Activated CD8-positive, alpha-beta T cell treated with anti-CD3 and anti-CD28 coated beads for 36 hours (primary cell): ENCODE measurements at regions not wholly inside any gene's neighbourhood (a gene's known extent, or its start where the extent isn't known, plus 50 kb on each side); places are given as distances from the start of the nearest gene placed in this dataset.

Experiments
- ATAC-seq: fragments of 200-7000 bp; cut with Tn5 transposase; one replicate; pipeline ENCODE4 v1.10.0; 2021; ENCODE audit warnings: mild to moderate bottlenecking, moderate library complexity
- CTCF ChIA-PET: fragments of 350-600 bp; sonication (Branson Sonifier 250); formaldehyde crosslinking; loops from one replicate; lab custom pipeline; 2021; ENCODE audit warnings: antibody characterized with exemption; lab: Charles Lee
- POLR2A ChIA-PET: fragments of 350-600 bp; sonication (Branson Sonifier 250); formaldehyde crosslinking; loops from one replicate; lab custom pipeline; 2021; ENCODE audit warnings: antibody characterized with exemption; lab: Charles Lee
- DNase-seq: peaks from one replicate; pipeline ENCODE4 v3.0.0-alpha.2; 2020
- H3K27ac Mint-ChIP-seq: one replicate; pipeline ENCODE4 v1.8.0; 2021; ENCODE audit warnings: mild to moderate bottlenecking, mixed read lengths
- H3K27me3 Mint-ChIP-seq: one replicate; pipeline ENCODE4 v1.8.0; 2021; ENCODE audit warnings: mixed read lengths
- H3K36me3 Mint-ChIP-seq: one replicate; pipeline ENCODE4 v1.8.0; 2021; ENCODE audit warnings: low read depth, mixed read lengths
- H3K4me1 Mint-ChIP-seq: one replicate; pipeline ENCODE4 v1.8.0; 2021; ENCODE audit warnings: low read depth, mixed read lengths
- H3K4me3 Mint-ChIP-seq: one replicate; pipeline ENCODE4 v1.8.0; 2021; ENCODE audit warnings: mild to moderate bottlenecking, moderate library complexity, mixed read lengths
- H3K9me3 Mint-ChIP-seq: one replicate; pipeline ENCODE4 v1.8.0; 2021; ENCODE audit warnings: mixed read lengths
- CTCF ChIP-seq: fragments of 200-600 bp; IDR thresholded peaks from one replicate; pipeline ENCODE4 v1.8.0; 2022; ENCODE audit warnings: antibody characterized with exemption, mild to moderate bottlenecking
- intact Hi-C: fragments of 100-400 bp; cut with micrococcal nuclease; formaldehyde crosslinking; loops from one replicate; pipeline ENCODE4 v1.10.0; 2022

- Mint-ChIP-seq H3K27ac (no peak overlapping the region), H3K4me3 (no peak overlapping the region)
- POLR2A ChIA-PET = no interaction called here
Observed at GRCh38 chr9:108016446-108016845, 526.9 kb upstream of the KLF4 start.

GRCh38 chr9:108015690-108016089 is 526.1 kb upstream of the KLF4 start:
- TF ChIP-seq CTCF = no peak
- no peak for ATAC-seq
- no peak for DNase-seq
- ChIA-PET POLR2A (no interaction called here), CTCF (no interaction called here)
- Mint-ChIP-seq H3K4me1 (no peaks in the 10 kb centered on the region), H3K36me3 (no peaks in the 10 kb centered on the region), H3K27ac (no peak overlapping the region), H3K27me3 (no peaks in the 10 kb centered on the region), H3K9me3 (peaks cover 4% of the 10 kb centered on the region), H3K4me3 (no peak overlapping the region)
- intact Hi-C loops = no loop called here

More at GRCh38 chr9:108016446-108016845, 526.9 kb upstream of the KLF4 start:
- DNase-seq = no peak
- H3K4me1 Mint-ChIP-seq = no peaks in the 10 kb centered on the region
- CTCF ChIA-PET = no interaction called here
- peaks cover 4% of the 10 kb centered on the region for H3K9me3 Mint-ChIP-seq
- no peak for ATAC-seq
- intact Hi-C loops = no loop called here
- H3K36me3 Mint-ChIP-seq = no peaks in the 10 kb centered on the region
- no peaks in the 10 kb centered on the region for H3K27me3 Mint-ChIP-seq
- no peak for TF ChIP-seq CTCF

- Mint-ChIP-seq H3K27ac (no peak overlapping the region), H3K4me3 (no peak overlapping the region), H3K36me3 (no peaks in the 10 kb centered on the region), H3K27me3 (no peaks in the 10 kb centered on the region), H3K9me3 (peaks cover 4% of the 10 kb centered on the region), H3K4me1 (no peaks in the 10 kb centered on the region)
- CTCF ChIA-PET = no interaction called here
- ATAC-seq (no peak), DNase-seq (no peak)
- intact Hi-C loops = no loop called here
- TF ChIP-seq CTCF = no peak
- POLR2A ChIA-PET = no interaction called here
Observed at GRCh38 chr9:108014353-108014752, 524.8 kb upstream of the KLF4 start.

GRCh38 chr9:108012886-108013665 is 523.5 kb upstream of the KLF4 start:
- DNase-seq (no peak), ATAC-seq (no peak)
- Mint-ChIP-seq H3K4me1 (no peaks in the 10 kb centered on the region), H3K27me3 (no peaks in the 10 kb centered on the region), H3K27ac (no peak overlapping the region), H3K4me3 (no peak overlapping the region), H3K9me3 (peaks cover 4% of the 10 kb centered on the region), H3K36me3 (no peaks in the 10 kb centered on the region)
- ChIA-PET POLR2A (no interaction called here), CTCF (no interaction called here)
- no peak for TF ChIP-seq CTCF
- intact Hi-C loops = no loop called here

GRCh38 chr9:108012405-108012804 is 522.8 kb upstream of the KLF4 start:
- intact Hi-C loops = no loop called here
- Mint-ChIP-seq H3K9me3 (peaks cover 4% of the 10 kb centered on the region), H3K27me3 (no peaks in the 10 kb centered on the region), H3K4me1 (no peaks in the 10 kb centered on the region), H3K27ac (no peak overlapping the region), H3K36me3 (no peaks in the 10 kb centered on the region), H3K4me3 (no peak overlapping the region)
- no peak for DNase-seq
- no peak for TF ChIP-seq CTCF
- ChIA-PET POLR2A (no interaction called here), CTCF (no interaction called here)
- no peak for ATAC-seq
